ENCODE measurements at regions not wholly inside any gene's neighbourhood (a gene's known extent, or its start where the extent isn't known, plus 50 kb on each side); places are given as distances from the start of the nearest gene placed in this dataset.

DNA sequence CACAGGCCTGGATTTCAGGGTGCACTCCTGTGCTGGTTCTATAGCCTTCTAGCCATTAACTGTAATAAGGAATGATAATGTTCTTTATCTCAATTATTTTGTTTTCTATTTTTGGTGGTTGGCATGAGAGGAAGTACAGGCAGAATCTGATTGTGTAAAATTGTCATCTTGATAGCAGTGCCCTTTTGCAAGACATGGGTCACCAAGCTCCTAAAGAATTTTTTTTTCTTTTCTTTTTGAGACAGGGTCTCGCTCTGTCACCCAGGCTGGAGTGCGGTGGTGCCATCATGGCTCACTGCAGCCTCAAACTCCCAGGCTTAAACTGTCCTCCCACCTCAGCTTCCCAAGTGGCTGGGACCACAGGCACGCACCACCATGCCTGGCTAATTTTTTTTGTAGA lies 206.7 kb upstream of the JARID2 start (continued):
- TF ChIP-seq ZBTB14 (CRISPR knock-in tag; IDR thresholded peaks at IDR 0.05) (no peak), MED13 (CRISPR knock-in tag; IDR thresholded peaks at IDR 0.05) (no peak), ZNF780A (CRISPR knock-in tag; IDR thresholded peaks at IDR 0.05) (no peak), POLR2AphosphoS5 (IDR thresholded peaks at IDR 0.05; ENCODE audit: low read depth, low read length) (no peak)

GRCh38 chr6:15042938-15043337 lies 202.9 kb upstream of the JARID2 start:
- Histone ChIP-seq H2AFZ (ENCODE audit: low read length) (no peak overlapping the region), H3K27ac (ENCODE audit: extremely low read length, insufficient read depth, low read length) (no peak overlapping the region), H4K20me1 (ENCODE audit: insufficient read depth, low read length) (no peaks in the 10 kb centered on the region), H3K9me3 (ENCODE audit: low read length) (no peaks in the 10 kb centered on the region), H3K9ac (ENCODE audit: insufficient read depth, low read depth, low read length) (no peak overlapping the region), H3K36me3 (replicated peaks in 1 of 2; ENCODE audit: control insufficient read depth in 1 of 2, insufficient read depth in 2 of 2, low read length in 2 of 2) (no peaks in the 10 kb centered on the region), H3K4me1 (ENCODE audit: insufficient read depth, low read length) (peaks cover 39% of the 10 kb centered on the region), H3K4me2 (ENCODE audit: low read depth, low read length) (no peak overlapping the region), H3K27me3 (ENCODE audit: control insufficient read depth in 1 of 2, insufficient read depth in 2 of 2, low read length in 2 of 2) (no peaks in the 10 kb centered on the region), H3K79me2 (ENCODE audit: insufficient read depth, low read length) (no peaks in the 10 kb centered on the region), H3K4me3 (replicated peaks in 1 of 3; ENCODE audit: insufficient read depth in 1 of 3, low read depth in 2 of 3, low read length in 3 of 3) (no peak overlapping the region)
- intact Hi-C loops (cut with micrococcal nuclease; ENCODE audit: unreplicated experiment) (no loop called here), in situ Hi-C loops (cut with HindIII; ENCODE audit: extremely low pct_ligation_motif_present, low pct_unique_long_range_greater_than_20kb) (no loop called here)
- POLR2A ChIA-PET, result no interaction called here
- ATAC-seq (no peak), DNase-seq (ENCODE audit: low spot score) (no peak), FAIRE-seq (no peak)
- CTCF ChIA-PET (ENCODE audit: low intra/inter-chr PET ratio, low total read pairs), result no interaction called here
- no TSS peak for BruUV-seq (replicated peaks)
- 45% methylated on average over 4 of the region's 4 CpGs for WGBS (ENCODE audit: low lambda C conversion rate)
- TF ChIP-seq ZNF766 (CRISPR knock-in tag; IDR thresholded peaks at IDR 0.05; ENCODE audit: borderline replicate concordance), result no peak
- no peak for TF ChIP-seq BORCS8-MEF2B (CRISPR knock-in tag; IDR thresholded peaks at IDR 0.05)
- no peak for TF ChIP-seq ISX (CRISPR knock-in tag; conservative IDR thresholded peaks at IDR 0.05)
- TF ChIP-seq, protein P1, sequence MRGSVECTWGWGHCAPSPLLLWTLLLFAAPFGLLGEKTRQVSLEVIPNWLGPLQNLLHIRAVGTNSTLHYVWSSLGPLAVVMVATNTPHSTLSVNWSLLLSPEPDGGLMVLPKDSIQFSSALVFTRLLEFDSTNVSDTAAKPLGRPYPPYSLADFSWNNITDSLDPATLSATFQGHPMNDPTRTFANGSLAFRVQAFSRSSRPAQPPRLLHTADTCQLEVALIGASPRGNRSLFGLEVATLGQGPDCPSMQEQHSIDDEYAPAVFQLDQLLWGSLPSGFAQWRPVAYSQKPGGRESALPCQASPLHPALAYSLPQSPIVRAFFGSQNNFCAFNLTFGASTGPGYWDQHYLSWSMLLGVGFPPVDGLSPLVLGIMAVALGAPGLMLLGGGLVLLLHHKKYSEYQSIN (CRISPR knock-in tag; IDR thresholded peaks at IDR 0.05; ENCODE audit: borderline replicate concordance), result no peak
- TF ChIP-seq ZSCAN25 (CRISPR knock-in tag; IDR thresholded peaks at IDR 0.05), result no peak
- TF ChIP-seq ZNF768 (CRISPR knock-in tag; IDR thresholded peaks at IDR 0.05), result no peak
- TF ChIP-seq GTF2F1 (IDR thresholded peaks at IDR 0.05; ENCODE audit: low read length), result no peak
- no peak for TF ChIP-seq ZBTB21 (CRISPR knock-in tag; IDR thresholded peaks at IDR 0.05)
- TF ChIP-seq ZNF274 (CRISPR knock-in tag; IDR thresholded peaks at IDR 0.05), result no peak
- TF ChIP-seq, protein P2, sequence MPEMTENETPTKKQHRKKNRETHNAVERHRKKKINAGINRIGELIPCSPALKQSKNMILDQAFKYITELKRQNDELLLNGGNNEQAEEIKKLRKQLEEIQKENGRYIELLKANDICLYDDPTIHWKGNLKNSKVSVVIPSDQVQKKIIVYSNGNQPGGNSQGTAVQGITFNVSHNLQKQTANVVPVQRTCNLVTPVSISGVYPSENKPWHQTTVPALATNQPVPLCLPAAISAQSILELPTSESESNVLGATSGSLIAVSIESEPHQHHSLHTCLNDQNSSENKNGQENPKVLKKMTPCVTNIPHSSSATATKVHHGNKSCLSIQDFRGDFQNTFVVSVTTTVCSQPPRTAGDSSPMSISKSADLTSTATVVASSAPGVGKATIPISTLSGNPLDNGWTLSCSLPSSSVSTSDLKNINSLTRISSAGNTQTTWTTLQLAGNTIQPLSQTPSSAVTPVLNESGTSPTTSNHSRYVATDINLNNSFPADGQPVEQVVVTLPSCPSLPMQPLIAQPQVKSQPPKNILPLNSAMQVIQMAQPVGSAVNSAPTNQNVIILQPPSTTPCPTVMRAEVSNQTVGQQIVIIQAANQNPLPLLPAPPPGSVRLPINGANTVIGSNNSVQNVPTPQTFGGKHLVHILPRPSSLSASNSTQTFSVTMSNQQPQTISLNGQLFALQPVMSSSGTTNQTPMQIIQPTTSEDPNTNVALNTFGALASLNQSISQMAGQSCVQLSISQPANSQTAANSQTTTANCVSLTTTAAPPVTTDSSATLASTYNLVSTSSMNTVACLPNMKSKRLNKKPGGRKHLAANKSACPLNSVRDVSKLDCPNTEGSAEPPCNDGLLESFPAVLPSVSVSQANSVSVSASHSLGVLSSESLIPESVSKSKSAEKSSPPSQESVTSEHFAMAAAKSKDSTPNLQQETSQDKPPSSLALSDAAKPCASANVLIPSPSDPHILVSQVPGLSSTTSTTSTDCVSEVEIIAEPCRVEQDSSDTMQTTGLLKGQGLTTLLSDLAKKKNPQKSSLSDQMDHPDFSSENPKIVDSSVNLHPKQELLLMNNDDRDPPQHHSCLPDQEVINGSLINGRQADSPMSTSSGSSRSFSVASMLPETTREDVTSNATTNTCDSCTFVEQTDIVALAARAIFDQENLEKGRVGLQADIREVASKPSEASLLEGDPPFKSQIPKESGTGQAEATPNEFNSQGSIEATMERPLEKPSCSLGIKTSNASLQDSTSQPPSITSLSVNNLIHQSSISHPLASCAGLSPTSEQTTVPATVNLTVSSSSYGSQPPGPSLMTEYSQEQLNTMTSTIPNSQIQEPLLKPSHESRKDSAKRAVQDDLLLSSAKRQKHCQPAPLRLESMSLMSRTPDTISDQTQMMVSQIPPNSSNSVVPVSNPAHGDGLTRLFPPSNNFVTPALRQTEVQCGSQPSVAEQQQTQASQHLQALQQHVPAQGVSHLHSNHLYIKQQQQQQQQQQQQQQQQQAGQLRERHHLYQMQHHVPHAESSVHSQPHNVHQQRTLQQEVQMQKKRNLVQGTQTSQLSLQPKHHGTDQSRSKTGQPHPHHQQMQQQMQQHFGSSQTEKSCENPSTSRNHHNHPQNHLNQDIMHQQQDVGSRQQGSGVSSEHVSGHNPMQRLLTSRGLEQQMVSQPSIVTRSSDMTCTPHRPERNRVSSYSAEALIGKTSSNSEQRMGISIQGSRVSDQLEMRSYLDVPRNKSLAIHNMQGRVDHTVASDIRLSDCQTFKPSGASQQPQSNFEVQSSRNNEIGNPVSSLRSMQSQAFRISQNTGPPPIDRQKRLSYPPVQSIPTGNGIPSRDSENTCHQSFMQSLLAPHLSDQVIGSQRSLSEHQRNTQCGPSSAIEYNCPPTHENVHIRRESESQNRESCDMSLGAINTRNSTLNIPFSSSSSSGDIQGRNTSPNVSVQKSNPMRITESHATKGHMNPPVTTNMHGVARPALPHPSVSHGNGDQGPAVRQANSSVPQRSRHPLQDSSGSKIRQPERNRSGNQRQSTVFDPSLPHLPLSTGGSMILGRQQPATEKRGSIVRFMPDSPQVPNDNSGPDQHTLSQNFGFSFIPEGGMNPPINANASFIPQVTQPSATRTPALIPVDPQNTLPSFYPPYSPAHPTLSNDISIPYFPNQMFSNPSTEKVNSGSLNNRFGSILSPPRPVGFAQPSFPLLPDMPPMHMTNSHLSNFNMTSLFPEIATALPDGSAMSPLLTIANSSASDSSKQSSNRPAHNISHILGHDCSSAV (CRISPR knock-in tag; IDR thresholded peaks at IDR 0.05; ENCODE audit: borderline replicate concordance), result no peak
- TF ChIP-seq FOXA1 (IDR thresholded peaks at IDR 0.05), result no peak
- TF ChIP-seq FOXA1 (CRISPR knock-in tag; IDR thresholded peaks at IDR 0.05), result no peak
- no peak for TF ChIP-seq STAG1 (CRISPR knock-in tag; IDR thresholded peaks at IDR 0.05)

Data from HepG2 (cell line).